GM18502 (cell line): ENCODE measurements at regions not wholly inside any gene's neighbourhood (a gene's known extent, or its start where the extent isn't known, plus 50 kb on each side); places are given as distances from the start of the nearest gene placed in this dataset.

Source experiments
- ATAC-seq: cut with Tn5 transposase; IDR thresholded peaks from one replicate; pipeline ENCODE4 v1.9.1; 2021; ENCODE audit warnings: mild to moderate bottlenecking; ENCODE audit not compliant: unreplicated experiment, poor library complexity

DNA sequence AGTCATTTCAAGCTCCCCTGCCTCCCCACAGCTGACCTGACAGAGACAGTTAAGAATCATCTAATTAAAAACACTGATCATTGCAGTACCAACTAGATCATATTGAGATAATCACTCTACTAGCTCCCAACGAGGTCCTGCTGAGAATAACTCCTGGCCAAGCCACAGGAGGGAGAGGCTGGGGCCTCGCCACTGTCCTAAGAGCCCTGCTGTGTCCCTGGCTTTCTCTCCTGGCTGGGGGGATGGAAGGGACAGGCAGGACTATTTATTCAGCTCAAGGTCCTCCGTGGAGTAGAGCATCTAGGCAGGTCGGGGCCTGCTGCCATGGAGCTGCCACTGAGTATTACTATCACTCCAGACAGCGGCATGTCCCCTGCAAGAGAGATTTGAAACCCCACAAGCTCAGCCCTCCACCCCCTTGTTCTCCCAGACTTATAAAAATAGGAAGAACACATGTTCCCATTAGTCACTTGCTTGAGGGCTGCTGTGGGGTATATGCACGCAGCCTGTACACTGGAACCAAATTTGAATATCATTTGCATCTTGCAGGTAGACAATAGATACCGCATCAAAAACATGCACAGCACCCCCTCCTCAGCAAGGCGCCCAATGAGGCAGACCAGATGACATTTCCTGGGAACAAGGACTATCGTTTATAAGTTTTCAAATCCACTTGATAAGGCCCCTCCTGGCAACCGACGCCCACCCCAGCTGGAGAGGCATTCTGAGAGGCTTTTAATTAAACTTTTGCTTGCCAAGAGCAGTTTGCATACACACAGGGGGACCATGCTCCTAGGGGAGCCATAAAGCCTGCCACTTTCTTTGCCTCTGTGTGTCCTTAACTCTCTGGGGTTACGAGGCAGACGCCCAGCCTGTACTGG lies 385.2 kb upstream of the ZFHX3 start:
- no peak for ATAC-seq

DNA sequence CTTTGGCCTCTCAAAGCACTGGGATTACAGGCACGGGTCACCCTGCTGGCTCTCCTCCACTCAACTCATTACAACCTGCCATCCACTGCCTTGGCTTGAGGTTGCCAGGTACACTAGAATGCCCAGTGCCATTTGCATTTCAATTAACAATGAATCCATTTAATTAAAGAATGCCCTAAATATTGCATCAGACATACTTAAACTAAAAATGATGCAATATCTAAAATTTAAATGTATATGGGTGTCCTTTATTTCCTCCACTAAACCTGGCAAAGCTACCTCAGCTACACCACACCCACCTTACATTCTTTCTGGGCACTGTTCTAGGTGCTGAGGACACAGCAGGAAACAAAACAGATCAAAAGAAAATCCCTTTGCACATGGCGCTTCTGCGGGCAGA lies 382.2 kb upstream of the ZFHX3 start:
- no peak for ATAC-seq

DNA sequence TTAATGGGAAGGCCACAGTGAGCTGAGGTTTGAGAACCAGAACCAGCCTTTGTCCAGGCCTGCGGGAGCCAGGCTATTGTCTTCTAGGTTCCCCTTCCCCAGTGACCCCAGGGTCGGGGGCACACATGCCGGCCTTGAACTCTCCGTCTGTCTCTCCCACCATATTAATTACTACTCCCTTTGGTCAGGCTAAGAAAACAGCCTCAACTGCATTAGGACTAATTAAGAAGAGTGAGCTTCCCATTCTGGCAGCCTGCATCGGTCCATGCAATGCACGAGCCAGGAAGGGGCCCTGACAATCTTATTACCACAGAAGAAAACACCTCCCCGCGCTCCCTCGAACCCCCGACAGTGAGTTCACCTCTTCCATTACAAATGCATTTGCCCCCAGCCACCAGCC lies 380.2 kb upstream of the ZFHX3 start:
- no peak for ATAC-seq

DNA sequence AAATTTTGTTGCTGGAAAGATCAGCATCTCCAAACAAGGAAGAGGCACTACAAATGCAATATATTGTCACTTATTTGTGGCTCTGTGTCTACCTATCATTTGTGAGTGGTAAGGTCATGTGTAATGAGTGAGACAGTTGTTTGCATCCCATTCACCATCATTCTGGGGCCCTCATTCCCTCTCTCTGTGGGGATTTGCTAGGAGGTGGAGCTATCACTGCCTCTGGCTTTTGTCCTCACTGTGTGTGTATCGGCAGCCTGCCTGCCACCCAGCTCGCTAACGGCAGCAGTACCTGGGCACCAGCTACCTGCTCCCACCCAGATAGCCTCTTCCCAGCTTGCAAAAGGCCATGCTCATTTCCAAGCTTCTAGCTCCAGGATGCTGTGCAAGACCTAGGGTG lies 379.2 kb upstream of the ZFHX3 start:
- ATAC-seq: no peak

DNA sequence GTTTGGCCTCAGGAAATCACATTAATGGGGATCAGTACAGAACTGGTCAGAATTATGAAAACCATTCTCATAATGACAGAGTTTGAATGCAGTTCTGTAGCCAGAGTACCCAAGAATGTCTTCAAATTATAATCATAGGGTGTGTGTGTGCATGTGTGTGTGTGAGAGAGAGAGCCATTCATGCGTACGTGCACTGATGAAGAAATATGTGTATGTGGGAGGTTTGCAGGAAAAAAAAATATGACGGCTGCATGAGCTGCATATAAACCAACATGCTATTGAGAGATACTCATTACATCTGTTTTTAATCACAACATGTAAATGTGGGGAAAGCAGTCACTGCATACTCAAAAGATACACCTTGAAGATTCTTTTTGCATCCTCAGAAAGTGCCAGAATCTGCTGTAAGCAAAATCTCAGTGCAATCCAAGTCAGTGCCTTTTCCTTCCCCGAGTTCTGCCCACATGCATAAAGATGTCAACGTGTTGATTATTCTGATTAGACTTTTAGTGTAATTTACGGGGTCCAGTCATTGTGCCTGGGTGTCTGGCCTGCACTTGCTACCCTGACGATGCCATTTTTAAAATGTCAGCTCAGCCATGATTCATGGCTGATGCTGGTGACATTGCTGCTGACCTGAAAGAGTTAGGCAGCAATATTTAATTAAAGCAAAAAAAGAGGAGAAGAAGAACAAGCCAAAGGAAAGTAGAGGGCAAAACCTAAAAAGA lies 378.7 kb upstream of the ZFHX3 start:
- no peak for ATAC-seq

DNA sequence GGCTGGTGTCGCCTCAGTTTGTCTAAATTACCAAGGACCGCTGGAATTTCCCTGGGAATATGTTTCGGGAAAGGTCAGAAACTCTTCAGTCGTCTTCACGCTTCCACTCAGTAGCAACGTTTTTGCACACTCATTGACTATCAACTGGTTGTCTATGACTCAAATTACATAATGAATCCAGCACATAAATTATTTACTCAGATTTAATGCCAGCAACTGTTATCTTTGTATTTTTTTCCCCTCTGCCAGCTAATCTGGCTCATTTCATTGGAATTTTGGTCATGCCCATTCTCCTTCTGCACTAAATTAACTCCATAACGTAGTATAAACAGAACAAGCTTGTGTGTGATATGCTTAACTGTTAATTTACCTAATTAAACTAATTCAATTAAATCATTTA lies 372.7 kb upstream of the ZFHX3 start:
- no peak for ATAC-seq

DNA sequence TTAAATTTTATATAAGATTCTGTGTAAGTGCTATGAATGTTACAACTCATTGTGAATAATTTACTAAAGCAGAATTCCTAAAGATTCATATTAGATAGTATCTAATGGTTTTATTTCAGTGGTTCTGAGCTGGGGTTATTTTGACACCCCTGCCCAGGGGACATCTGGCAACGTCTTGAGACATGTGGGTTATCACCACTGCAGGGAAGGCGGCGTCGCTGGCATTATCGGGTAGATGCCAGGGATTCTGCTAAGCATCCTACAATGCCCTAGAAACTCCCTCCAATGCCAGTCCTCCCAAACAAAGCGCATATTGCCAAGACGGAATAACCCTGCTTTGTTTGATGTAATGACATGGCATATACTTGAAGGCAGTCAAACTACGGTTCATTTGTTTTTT lies 372.3 kb upstream of the ZFHX3 start:
- no peak for ATAC-seq

DNA sequence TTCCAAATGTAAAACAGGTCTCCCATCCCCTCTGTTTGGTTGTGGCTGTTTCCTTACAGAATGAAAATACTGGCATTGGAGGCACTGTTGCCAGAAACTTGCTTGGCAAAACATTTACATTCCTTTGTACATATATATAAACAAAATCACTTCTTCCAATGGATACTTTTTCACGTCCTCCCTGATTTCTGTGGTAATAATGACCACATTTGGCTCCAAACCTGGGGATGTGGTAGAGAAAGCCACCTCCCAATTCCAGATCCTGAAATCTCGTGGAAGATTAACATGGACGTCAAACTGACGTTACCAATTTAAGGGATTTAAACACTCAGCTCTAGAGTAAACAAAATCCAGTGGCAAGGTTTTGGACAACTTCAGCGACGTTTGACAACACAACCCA lies 370.8 kb upstream of the ZFHX3 start:
- ATAC-seq: no peak

DNA sequence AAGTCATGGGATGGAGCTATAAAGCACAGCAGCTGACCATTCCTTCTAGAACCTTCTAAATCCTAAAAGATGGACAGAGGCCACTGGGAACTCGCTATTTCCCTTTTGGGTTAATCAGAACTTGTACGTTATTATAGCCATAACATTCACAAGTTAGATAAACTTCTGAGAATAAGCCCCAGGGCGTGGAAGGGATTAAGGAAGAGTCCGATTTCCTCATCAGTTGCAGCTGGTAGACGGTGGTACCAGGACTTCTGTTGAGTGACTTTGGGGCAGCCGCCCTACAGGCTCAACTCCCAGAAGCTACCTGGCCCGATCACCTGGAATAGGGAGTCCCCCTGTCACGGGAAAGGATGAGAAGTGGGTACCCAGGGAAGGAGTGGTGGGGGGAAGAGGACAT lies 370.1 kb upstream of the ZFHX3 start:
- ATAC-seq: no peak

DNA sequence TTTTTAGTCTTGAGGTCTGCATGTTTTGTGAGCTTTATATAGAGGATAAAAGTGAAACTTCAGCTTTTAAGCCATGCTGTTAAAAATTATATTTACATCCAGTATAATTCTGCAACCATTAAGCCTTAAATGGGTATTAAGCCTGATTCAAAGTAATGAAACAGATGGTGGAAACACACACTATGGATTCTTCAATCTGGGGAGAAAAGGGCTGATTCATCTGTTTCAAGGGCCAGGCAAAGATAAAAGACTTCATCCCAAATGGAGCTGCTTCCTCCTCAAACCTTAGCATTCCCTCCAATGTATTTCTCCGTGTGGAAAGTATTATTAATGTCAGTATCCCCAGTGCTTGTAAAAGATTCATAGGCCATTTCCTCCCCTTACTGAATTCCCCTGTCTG lies 367.4 kb upstream of the ZFHX3 start:
- no peak for ATAC-seq

DNA sequence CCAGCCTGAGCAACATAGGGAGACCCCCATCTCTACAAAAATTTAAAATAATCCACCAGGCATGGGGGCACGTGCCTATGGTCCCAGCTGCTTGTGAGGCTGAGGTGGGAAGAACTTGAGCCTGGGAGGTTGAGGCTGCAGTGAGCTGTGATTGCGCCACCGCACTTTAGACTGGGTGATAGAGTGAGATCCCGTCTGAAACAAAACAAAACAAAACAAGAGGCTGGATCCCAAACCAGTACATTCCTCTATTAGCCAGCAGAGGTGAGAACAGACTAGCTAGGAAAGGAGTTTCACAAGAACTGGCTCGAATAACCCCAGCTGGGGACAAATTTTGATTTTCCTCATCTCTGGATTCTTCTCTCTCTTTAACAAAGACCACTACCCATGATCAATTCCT lies 366.7 kb upstream of the ZFHX3 start:
- no peak for ATAC-seq

DNA sequence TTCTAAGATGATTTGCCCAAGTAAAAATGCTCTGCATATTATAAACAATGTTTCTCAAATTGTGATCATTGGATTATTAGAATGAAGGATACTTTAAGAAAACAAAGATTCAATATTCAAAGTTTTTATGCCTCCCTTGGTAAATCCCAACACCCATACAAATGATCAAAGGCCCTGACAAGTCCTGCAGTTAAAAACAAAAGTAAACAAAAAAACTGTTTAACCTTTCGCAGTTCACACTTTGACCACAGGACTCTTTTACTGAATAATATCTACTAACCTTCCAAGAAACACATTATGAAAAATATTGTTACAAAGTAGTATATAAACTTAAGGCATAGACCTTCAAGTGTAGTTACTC lies 365.9 kb upstream of the ZFHX3 start:
- ATAC-seq: no peak

DNA sequence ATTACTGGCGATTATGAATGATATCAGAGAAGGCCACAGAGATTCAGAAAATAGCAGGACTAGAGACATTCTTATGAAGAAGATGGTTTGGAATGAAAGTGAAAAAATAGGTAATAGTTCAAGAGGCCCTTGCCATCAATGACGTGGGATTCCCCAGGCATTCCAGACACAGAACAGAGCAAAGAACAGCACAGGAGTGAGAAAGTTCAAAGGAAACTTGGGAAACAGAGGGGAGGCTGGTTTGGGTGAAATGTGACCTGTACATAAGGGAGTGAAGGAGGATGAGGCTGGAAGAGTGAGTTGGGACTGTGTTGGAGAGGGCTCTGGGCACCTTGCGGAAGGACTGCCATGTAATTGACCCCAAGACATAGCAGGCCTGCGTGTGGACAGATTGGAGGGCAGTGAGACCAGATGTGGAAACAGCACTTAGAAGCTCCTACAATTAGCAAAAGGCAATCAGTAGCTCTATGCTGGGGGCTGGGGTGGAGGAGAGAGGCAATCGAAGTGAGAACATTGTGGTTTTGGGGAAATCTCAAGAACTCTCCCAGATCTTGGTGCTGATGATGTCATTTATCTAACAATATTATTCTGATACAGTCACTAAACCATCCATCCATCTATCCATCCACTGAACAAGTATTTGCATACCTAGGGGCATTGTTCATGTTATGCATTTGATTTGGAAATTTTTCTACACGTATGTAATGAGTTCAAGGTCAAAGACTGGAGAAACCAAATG lies 365.3 kb upstream of the ZFHX3 start:
- ATAC-seq: no peak

DNA sequence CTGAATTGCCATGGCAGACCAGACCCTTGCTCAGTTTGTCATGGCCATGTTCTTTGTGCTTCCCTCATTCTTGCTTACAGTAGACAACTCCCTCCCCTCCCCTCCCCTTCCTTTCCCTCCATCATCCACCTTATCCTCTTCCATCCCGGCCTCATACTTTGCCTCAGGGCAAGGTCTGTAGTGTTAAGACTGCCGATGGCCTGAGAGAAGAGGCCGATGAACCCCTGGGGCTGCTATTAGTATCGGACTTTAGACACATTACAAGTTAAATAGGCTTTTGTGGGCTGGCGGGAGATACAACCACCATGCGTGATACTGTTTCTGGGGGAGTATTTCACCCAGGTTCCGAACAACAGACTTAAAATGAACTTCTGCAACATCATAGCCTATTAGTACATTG lies 364.5 kb upstream of the ZFHX3 start:
- no peak for ATAC-seq

DNA sequence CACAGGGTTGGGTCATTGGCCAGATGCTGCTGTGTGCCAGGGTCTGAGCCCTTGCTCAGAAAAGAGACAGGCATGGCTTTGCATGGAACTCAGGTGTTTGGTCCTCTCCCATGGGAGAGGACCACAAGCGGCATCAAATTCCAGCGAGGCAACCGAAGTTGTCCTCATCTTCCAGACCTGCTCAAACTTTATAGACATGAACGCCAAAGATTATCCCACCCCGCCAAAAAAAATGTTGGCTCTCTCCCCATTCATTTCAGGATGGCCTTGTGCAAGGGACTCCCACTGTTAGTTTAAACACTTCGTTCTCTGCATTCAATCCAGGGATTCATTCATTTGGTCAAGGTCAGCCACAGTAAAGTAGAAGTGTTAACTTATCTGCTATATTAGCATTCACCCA lies 360.8 kb upstream of the ZFHX3 start:
- ATAC-seq: no peak

DNA sequence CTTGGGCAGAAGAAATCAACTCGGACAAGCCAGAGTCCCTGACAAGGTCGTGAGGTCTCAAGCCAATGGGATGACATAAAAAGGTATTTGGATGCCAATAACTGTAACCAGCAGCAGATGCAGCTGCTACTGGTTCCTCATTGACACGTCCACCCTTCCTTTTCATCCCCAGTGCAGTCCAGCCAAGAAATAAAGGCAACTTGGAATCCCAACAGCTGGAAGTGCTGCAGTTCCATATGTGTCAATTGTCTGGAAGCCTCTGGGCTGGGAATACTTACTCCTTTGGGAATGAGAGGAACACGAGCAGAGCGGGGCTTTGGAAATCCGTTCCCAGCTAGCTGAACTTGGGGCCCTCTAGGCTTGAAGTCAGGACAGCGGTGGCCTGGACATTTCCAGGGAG lies 360.4 kb upstream of the ZFHX3 start:
- ATAC-seq: no peak

DNA sequence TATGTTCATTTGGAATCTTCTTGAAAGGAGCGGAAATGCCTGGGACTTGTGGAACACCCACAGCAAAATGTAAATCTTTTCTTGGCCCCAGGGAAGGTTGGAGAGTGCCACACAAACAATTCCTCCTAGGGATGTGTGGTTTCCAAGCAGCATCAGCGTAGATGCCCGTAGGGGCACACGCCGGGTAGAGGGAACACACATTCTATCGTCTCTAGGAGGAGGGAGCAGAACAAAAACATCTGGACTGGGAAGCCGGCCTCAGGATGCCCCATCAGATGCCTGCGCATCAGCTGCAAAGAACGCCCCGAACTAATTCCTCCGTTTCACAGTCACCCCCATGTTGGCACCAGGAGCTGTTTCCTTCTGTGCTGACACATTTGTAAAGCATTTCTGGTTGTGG lies 357.9 kb upstream of the ZFHX3 start:
- no peak for ATAC-seq

DNA sequence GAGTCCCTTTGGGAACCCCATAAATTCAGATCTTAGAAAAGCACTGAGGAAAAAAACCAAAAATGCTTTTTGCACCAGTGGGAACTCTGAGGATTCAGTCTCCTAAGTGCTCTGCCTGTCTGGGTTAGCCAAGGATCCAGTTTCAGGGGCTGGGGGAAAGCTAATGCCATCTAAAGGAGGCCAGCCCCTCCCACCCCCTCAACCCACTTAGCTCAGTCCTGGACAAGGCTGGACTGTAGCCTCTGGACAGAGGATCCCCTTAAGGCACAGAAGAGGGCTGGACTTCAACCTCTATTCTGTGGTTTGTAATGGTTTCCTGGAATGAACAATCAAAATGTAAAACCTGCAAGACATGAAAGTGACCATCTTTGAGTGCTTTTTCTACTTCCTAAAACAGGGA lies 356.1 kb upstream of the ZFHX3 start:
- no peak for ATAC-seq

DNA sequence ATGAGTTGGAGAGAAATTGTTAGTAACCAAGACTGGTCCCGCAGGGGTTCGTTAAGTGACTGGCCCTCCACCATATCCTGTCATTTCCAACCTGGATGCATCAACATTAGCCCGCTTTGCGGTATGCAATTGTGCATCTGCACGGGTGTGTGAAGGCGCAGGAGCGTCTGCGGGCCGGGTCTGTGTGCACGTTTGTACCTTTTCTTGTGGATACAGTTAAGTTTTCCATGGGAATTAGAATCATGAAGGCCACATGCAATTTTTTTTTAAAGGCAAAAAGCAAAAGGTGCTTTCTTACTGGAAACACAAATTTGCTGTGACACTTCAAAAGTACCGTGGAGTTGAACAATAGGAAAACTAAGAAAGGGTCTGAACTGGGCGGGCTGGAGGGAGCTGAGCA lies 355.4 kb upstream of the ZFHX3 start:
- ATAC-seq: no peak

DNA sequence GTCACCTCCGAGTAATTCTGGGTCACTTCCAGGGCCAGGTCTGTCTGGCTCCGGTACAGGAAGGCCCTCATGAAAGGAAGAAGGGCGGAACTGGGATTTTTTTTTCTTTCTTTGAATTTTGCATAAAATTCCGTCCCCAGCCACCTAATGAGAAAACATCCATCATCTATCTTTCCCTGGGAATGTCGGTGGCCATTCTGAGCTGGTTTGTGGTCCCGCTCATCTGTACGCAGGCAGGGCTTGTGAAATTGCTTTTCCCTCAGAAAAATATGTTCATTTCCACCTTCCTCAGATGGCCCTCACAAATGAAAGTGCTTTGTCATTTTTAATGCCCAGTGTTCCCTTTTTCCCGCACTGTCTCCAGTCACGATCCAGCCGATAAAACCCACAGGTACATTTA lies 353.0 kb upstream of the ZFHX3 start:
- no peak for ATAC-seq

DNA sequence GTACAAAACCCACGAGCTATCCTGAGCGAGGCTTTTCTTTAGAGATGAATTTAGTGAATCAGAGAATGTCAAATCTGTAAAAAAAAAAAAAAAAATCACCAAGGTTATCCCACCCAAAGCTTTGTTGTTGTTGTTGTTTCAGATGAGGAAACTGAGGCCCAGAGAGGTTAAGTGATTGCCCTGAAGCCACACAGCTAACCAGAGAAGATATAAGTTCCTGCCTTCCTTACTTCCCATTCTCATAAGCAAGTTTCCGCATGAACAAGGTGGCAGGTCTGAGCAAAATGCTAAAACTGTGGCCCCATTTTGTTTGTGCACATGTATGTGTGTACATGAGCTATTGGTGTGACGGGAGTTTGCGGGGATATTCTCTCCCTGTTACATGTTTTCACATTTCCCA lies 352.1 kb upstream of the ZFHX3 start:
- no peak for ATAC-seq
